GM21825 (cell line): ENCODE measurements at regions not wholly inside any gene's neighbourhood (a gene's known extent, or its start where the extent isn't known, plus 50 kb on each side); places are given as distances from the start of the nearest gene placed in this dataset.
A peak's percentile ranks its signal among the peaks of the same experiment; 100 is the strongest.

ENCODE experiments used
- ATAC-seq: cut with Tn5 transposase; IDR thresholded peaks from one replicate; pipeline ENCODE4 v1.9.1; 2021; ENCODE audit warnings: mild to moderate bottlenecking, moderate library complexity; ENCODE audit not compliant: unreplicated experiment

DNA sequence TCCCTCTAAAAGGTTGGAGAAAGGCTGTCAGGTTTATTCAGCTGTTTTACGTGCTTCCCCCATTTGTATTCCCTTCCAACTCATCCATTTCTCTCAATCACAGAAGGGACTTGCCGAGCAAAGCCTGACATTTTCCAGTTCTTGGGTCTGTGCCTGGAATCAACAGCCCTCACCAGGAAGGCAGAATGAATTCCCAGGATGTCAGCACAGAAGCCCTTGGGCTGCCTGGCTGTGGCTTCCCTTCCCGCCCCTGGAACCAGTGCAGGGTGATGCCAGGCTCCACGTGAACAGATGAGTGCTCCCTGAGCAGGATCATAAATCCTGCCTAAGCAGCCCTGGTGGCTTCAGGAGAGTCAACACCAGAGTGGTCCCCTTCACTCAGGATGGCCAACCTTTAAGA, 86.1 kb upstream of the CD83 start:
- no peak for ATAC-seq

DNA sequence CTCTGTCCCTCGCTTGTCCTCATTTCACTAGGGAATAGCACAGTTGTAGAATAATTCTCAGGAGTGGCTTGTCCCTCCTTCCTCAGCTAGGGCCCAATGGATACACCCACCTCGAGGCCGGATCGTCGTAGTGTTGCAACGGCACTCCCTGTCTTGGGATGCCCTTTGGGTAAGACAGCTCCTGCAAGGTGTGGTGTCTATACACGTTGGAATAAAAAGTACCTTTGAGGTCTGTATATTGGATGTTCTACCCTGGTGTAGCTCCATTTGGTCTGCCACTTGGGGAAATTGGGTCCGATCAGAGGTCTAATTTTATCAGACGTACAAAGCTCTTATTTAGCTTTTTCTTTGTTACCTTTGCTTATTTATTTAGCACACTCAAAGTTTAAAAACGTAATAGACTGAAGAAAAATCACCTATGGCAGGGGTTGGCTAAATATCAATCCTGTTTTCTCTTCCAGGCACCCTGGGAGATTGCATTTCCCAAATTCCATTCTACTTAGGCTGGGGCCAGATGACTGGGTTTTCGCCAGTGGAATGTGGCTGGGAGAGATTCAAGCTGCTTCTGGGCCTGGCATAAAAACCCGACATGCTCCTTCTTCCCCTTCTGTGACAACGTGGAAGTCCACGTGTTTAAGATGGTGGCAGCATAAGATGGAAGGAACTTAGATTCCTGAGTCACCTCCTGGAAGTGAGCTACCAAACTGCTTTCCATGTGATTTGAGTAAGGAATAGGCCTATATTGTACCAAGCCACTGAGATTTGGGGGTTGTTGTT, 82.3 kb upstream of the CD83 start:
- no peak for ATAC-seq

DNA sequence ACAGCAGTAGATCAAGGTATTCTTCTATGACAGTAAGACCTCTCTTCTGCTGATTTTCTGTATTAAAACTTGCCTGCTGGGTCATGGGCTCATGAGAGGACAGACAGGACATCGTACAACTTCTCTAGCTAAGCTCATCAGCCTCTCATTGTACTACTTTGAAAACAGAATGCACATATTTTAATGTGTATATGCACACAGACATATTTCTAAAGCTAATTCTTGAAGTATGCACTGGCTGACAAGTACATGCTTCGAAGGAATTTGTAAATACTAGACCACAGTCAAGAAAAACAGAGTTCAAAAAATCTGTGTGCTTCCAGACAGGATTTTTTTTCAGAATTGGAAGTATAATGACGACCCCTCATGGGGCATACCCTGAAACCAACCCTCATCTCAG, 81.7 kb upstream of the CD83 start:
- no peak for ATAC-seq

DNA sequence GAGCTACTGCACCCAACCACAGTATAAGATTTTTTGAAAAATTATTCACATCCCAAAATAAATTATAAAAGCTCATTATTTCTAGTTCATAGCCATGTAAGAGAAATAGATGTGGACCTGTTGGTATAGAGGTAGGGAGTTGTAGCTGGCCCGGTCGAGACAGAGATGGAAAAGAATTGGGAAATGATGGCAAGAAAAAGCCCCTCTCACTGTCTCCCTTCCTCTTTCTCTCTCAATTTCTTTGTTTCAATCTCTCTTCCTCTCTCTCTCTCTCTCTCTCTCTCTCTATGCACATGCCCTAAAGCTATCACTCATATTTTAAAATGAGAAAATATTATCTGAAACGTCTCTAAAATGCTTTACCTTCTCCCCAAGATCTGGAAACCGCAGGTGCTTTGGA, 80.7 kb upstream of the CD83 start:
- ATAC-seq = no peak

DNA sequence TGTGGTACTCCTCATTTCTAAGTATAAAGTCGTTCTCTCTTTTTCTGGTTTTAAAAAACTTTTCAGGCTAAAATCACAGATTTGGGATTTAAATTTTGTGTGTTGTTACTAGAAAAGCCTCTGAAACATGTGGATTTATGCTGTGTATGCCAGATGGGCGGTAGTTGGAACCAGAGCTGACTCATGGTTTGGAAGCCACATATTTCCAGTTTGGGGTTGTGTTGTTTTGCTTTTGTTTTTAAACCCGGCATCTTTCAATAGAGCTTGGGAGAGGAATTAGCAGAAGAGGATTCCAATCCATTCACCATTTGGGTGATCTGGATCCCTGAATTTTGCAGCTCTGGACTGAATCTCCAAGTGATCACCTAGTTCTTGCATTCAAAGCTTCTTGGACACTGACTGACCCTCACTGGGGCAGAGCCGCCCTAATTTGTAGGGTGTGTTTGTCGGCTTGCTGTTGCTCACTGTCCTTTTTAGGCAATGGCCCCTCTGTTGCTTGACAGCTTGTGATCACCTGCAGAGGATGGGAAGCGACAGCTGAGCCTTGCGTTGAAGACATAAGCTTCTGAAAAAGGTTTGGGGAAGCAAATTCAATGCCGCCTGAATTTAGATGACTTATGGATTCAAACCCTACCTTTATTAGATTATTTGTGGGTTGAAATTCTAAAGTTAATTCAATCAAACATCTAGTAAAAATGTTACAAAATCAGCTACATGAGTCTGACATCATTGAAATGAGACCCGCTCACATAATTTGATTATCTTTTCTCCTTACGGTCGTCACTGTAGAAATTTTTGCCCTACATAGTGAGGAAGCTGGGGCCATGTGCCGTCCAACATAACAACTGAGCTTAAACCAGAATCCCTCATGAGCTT, 79.9 kb upstream of the CD83 start:
- no peak for ATAC-seq

DNA sequence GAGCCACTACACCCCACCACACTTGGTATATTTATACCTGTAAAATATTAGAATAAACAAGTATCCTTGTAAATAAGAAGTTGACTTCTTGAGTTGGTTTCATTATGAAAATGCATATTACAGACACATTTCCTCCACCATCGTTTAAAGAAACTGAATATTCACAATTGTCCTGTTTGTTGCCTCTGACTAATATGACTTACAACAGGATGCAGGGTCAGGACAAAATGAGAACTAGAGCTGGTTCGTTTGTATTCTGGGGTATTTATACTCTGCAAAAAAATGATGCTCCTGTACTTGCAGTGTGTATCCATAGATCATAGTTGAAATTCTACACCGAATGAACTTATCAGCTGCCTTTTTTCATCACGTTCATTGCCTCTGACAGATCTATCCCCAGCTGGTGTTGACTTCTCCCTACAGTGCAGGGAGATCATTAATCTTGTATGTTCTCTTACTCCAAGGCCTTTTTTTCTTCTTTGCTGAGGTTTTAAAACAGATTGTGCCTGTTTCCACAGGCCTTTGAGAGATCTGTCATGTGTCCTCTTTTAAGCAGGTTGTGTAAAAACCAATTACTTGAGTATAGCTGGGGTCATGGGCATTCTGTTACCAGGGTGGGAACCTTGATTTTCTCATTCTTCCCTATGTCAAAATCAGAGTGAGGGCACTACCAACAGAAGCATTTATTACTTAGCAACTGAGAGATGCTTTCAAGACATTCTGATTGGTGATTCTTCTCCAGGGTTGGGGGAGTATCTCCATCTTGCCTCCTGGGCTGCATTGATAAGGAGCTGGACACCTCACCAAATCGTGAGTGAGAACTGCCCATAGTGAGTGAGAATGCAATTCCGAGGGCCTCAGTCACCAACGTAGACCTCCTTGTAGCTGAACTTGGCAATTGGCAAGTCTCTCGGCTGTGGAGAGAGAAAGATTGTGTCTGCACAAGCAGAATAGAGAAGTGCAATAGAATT, 78.8 kb upstream of the CD83 start:
- no peak for ATAC-seq

DNA sequence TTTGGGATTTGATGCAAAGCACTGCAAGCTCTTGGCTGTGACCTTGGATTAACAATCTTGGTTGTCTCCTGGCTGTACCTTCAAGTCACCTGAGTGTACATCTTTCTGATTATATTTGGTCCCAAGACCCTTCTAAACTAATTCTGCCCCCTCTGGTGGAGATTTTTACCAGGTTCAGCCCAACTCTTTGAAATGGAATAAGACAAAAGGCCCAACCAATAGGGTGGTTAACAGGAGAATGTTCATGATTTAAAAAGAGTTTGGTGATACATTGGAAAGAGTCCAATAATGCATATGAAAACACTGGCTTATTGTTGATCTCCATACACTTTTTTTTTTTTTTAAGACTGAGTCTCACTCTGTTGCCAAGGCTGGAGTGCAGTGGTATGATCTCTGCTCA, 77.5 kb upstream of the CD83 start:
- no peak for ATAC-seq

DNA sequence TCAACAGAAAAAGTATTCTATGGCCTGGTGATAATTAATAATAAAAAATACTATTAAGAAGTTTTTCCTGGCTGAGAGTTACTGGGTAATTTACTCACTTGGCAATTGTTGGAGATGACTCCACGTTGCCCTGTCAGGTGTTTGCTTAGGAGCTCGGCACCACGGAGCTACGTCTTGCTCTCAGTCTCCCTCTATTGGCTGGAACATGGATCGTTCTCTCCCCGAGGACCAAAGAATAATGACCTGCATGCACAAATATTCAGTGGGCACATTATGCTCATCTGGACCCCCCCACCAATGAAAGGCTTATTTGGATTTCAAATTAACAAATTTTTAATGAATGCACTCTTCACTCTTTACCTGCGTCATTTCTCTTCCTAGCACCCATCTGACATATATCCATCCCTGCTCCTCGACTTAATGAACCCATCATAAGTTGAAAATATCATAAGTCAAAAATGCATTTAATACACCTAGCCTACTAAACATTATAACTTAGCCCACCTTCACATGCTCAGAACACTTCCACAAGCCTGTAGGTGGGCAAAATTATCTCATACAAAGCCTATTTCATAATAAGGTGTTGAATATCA, 71.0 kb upstream of the CD83 start:
- ATAC-seq = peak; percentile 61

DNA sequence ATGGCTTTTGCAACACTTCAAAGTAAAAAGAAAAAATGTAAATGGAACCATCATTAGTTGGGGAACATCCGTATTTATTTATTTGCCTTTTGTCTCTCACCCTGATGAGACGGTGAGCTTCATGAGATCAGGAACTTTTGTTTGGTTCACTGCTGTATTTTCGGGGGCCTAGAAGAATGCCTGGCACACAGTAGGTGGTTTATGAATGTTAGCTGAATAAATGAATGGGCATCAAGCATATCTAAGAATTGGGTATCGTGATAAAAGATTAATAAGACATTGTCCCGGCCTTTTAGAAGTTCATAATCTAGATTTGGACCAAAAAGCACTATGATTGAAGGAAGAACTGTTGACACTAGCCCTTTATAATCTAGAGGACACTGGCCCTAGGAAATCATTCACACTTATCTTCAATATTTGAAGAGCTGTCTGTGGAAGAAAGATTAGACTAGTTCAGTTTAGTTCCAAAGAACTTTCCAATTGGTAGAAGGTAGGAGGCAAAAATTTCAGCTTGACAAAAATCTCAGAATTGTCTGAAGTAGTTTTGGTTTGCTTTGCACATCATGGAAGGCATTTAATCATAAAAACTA, 70.3 kb upstream of the CD83 start:
- no peak for ATAC-seq

DNA sequence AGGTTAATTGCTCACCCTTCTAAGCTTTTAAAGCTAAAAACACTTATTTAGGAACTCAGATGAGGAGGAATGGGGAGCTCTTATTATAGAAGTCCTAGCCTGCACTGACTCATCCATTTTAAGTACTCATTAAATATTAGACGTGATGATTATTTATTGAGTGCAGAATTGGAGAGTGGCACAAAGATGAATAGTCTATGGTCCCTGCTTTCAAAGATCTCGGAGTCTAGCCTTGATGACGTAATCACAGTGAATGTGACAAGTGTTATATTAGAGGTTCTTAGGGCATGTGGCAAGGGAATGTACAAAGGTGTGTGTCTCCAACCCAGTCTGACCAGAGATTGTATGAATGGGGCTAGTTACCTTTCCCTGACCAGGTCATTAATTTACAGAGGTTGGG, 68.7 kb upstream of the CD83 start:
- no peak for ATAC-seq

DNA sequence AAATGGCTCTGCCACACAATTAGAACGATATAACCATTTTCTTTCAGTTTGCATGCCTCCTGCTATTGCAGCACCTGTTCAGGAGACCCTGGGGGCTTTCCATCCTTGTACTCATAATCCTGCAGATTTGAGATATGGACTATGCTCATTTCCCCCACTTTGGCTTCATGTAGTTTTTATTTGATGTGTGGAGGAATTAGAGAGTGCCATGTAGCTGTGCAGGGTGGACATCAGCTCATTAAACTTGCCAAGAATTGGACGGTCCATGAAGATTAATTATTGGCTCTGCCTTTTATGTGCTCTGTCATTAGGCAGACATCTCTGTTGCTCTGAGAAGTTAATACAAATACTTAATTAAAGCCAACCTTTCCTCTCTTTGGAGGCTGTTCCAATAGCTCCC, 66.2 kb upstream of the CD83 start:
- no peak for ATAC-seq

DNA sequence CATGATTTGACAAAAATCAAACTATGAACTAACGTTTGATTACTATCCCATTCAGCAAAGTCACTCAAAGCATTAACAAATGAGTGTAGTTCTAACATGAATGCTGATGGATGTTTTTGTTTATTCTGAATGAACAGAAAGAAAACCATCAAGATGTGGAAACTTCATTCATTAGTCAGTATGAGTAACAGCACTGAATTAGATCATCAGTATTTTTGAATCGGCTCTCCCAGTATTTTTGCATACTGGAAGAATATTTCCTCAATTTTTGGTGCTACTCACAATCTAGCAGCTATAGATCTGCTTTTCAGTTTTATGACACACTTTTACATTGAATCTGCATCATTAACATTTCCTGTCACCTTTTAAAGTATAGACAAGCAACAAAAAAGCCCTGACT, 63.8 kb upstream of the CD83 start:
- no peak for ATAC-seq

DNA sequence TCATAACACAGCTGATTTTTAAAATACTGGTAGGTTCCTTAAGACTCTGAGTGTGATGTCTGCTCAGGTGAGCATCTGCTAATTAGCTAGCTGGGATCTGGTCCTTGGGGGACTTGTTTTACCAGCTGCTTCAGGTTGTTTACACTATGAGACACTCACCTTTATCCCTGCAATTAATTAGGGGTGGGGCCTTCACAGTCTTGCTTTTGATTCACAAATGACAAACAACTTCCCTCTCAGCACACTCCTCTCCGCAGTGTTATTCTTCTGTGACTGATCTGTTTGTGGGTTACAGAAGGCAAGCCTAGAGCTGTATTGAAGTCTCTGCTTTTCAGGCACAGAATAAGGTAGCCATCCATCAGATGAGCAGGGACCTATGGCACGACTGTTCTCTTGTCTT, 62.0 kb upstream of the CD83 start:
- no peak for ATAC-seq

DNA sequence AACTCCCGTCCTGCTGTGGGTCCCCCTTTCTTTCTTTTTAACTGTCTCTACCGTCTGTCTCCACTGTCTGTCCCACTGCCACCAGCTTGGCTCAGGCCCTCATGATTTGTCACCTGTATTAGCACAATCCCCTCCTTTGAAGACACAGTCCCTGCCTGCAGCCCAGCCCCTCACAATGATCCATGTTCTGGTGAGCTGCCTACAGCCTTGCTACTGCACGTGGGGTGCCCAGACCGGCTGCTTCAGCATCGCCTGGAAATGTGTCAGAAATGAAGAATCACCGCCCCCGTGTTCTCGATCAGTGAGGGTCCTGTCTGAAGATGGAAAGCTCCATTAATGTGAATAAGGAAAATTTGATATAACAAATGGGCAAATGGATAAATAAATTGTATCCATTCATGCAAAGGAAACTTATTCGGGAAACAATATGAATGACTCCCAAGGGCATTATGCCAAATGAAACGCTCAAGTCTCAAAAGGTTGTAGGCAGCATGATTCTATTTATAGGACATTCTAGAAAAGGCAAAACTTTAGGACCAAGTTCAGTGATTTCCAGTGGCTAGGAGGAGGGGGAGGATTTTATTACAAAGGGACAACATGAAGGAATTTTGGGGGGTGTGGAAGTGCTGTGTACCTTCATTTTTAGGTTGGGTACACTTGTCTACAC, 59.4 kb upstream of the CD83 start:
- no peak for ATAC-seq

DNA sequence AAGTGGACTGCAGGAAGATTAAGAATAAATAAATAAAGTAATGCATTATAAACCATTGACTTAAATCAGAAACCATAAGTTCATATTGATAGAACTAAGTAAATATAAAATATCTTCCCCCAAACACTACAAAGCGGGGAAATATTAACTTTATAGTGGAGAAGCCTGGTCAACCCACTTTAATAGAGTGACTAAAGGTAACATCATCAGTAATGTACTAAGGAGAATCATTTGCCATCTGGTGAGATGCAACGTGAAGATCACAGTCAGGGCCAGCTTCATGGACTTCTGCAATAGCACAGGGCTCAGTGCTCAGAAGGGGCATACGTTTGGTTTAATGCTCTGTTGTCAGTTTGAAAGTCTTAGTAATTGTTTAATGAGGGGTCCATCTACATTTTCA, 58.8 kb upstream of the CD83 start:
- no peak for ATAC-seq

DNA sequence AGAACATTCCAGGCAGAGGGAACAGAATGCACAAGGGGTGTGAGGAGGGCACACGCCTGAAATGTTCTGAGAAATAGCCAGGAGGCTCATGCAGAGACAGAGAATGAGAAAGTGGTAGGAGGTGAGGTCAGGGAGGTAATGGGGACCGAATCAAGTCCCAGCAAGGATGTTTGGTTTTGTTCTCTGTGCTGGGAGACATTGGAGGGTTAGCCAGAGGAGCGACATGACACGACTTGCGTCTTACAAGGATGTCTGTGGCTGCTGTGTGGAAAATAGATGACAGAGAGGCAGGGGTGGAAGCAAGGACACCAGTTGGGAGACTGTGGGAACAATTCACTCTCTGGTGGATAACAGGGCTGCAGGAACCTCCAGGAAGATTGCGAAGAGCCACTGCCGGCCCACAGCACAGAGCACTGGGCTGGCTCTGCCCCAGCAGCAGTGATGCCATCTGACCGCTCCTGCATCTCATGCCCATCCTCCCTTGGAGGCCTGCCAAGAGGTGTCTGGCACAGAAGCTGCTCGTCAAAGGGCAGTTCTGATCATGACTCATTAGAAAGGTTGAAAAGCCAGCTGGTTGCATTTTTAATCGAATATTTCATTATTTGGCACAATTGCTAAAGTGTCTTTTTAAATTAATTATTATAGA, 57.7 kb upstream of the CD83 start:
- no peak for ATAC-seq

DNA sequence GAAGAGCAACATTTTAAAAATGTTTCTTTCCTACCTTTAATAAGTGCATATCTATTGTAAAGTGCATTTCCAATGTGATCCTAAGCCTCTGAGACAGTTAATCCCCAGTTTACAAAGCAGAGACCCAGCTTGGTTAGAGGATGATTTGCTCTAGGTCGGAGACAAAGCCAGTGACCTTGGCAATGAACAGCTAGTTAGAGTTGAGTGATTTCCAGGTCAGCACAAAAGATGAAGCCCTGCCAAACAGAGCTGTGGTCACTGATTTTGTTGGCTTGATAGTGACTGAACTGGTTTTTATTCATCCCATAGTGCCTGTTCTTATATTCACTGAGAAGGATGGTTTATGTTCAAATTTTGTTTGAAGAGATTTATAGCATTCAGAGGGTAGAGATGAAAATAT, 56.6 kb upstream of the CD83 start:
- ATAC-seq = no peak

DNA sequence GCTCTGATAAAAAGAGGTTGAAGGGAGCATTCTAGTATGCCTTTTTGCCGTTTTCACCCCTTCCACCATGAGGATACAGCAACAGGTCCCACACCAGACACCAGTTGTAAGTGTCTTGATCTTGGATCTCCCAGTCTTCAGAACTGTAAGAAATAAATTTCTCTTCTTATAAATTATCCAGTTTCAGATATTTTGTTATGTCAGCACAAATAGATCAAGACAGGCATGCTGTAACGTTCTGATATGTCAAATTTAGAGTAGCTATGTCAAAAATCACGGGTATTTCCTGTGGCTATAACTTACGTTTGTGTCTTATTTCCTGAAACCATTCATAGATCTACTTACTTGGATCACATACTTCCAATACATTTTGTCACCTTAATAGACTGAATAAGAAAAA, 55.9 kb upstream of the CD83 start:
- ATAC-seq = no peak

DNA sequence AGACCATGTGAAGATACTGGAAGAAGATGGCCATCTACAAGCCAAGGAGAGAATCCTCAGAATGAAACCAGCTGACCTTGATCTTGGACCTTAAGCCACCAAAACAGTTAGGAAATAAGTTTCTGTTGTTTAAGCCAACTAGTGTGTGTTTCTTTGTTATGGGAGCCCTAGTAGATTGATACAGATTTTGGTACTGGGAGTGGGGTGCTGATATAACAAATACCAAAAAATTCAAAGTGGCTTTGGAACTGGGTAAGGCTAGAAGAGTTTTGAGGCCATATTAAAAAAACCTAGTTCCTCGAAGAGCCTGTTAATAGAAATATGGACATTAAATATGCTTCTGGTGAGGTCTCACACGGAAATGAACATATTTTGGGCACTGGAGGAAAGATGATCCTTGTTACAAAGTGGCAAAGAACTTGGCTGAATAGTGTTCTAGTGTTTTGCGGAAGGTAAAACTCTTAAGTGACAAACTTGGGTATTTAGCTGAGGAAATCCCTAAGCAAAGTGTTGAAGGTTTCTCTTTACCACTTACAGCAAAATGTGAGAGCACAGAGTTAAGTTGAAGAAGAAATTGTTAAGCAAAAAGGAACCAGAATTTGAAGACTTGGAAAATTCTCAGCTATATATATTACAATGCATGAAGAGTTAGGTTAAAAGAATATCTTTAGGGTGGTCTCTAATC, 55.1 kb upstream of the CD83 start:
- no peak for ATAC-seq
